ENCODE measurements at regions not wholly inside any gene's neighbourhood (a gene's known extent, or its start where the extent isn't known, plus 50 kb on each side); places are given as distances from the start of the nearest gene placed in this dataset.

DNA sequence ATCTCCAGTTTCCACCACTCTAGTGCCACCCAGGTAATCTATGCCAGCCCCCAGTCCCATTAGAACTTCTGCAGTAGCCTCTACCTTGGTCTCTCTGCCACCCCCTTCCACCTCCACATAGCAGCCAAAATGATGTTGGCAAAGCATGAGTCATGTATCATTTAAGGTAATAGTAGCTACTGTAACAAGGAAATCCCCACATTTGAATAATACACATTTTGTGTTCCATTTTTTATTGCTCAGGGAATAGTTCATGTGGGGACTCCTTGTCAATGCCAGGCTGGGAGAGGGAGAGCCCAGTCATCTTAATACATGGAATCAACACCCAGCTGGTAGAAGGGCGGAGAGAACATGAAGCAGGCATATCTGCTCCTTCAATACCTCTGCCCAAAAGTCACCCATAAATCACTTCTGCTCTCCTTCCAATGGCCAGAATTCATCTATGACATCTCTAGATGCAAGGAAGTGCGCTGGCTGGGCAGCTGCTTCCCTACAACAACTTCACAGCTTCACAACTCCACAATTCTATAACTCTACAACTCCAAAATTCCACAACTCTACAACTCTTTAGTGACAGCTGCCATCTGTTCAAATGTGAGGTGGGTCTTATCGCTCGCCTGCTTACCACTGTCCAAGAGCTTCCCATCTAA is 70.6 kb upstream of the GLS start:
- H3K4me1 Mint-ChIP-seq (ENCODE audit: unreplicated experiment): peaks cover 16% of the 10 kb centered on the region
- no peak for DNase-seq (ENCODE audit: extremely low spot score, unreplicated experiment)
- no peak overlapping the region for H3K27ac Mint-ChIP-seq (ENCODE audit: unreplicated experiment)
- H3K9me3 Mint-ChIP-seq (ENCODE audit: unreplicated experiment): no peaks in the 10 kb centered on the region
- TF ChIP-seq, protein P1, sequence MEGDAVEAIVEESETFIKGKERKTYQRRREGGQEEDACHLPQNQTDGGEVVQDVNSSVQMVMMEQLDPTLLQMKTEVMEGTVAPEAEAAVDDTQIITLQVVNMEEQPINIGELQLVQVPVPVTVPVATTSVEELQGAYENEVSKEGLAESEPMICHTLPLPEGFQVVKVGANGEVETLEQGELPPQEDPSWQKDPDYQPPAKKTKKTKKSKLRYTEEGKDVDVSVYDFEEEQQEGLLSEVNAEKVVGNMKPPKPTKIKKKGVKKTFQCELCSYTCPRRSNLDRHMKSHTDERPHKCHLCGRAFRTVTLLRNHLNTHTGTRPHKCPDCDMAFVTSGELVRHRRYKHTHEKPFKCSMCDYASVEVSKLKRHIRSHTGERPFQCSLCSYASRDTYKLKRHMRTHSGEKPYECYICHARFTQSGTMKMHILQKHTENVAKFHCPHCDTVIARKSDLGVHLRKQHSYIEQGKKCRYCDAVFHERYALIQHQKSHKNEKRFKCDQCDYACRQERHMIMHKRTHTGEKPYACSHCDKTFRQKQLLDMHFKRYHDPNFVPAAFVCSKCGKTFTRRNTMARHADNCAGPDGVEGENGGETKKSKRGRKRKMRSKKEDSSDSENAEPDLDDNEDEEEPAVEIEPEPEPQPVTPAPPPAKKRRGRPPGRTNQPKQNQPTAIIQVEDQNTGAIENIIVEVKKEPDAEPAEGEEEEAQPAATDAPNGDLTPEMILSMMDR (IDR thresholded peaks at IDR 0.05): no peak
- no peaks in the 10 kb centered on the region for H3K36me3 Mint-ChIP-seq (ENCODE audit: unreplicated experiment)
- H3K27me3 Mint-ChIP-seq (ENCODE audit: unreplicated experiment): no peaks in the 10 kb centered on the region
- H3K4me3 Mint-ChIP-seq (ENCODE audit: unreplicated experiment): no peak overlapping the region

DNA sequence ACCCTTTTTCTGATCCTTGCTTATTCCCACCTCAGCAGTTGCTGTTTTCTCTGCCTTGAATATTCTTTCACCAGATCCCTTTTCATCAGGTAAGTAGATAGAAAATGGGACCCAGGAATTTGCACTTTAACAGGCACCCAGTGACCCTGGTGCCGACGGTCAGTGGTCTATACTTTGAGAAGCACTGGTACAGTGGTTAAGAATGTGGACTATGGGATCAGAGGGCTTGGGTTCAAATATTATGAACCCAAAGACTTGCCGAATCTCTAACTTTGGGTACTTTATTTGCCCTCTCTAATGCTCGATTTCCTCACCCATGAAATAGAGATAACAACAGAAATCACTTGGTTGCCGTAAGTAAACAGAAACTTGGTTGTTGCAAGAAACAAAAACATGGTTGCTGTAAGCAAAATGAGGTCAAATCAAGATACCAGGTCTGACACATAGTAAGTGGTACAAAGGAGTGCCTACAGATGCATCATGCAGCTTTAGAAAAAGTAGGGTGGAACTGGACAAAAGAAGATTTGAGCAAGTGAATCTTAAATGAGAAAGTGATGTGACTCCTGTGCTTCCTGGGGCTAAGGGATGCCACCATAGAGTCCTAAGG is 69.5 kb upstream of the GLS start:
- peaks cover 16% of the 10 kb centered on the region for H3K4me1 Mint-ChIP-seq (ENCODE audit: unreplicated experiment)
- no peaks in the 10 kb centered on the region for H3K36me3 Mint-ChIP-seq (ENCODE audit: unreplicated experiment)
- TF ChIP-seq, protein P1 (IDR thresholded peaks at IDR 0.05): no peak
- H3K27ac Mint-ChIP-seq (ENCODE audit: unreplicated experiment): no peak overlapping the region
- H3K9me3 Mint-ChIP-seq (ENCODE audit: unreplicated experiment): no peaks in the 10 kb centered on the region
- no peaks in the 10 kb centered on the region for H3K27me3 Mint-ChIP-seq (ENCODE audit: unreplicated experiment)
- H3K4me3 Mint-ChIP-seq (ENCODE audit: unreplicated experiment): no peak overlapping the region
- no peak for DNase-seq (ENCODE audit: extremely low spot score, unreplicated experiment)

GRCh38 chr2:190811811-190812210 is 68.8 kb upstream of the GLS start:
- Mint-ChIP-seq H3K27me3 (ENCODE audit: unreplicated experiment) (no peaks in the 10 kb centered on the region), H3K4me1 (ENCODE audit: unreplicated experiment) (peaks cover 16% of the 10 kb centered on the region), H3K4me3 (ENCODE audit: unreplicated experiment) (no peak overlapping the region)

DNA sequence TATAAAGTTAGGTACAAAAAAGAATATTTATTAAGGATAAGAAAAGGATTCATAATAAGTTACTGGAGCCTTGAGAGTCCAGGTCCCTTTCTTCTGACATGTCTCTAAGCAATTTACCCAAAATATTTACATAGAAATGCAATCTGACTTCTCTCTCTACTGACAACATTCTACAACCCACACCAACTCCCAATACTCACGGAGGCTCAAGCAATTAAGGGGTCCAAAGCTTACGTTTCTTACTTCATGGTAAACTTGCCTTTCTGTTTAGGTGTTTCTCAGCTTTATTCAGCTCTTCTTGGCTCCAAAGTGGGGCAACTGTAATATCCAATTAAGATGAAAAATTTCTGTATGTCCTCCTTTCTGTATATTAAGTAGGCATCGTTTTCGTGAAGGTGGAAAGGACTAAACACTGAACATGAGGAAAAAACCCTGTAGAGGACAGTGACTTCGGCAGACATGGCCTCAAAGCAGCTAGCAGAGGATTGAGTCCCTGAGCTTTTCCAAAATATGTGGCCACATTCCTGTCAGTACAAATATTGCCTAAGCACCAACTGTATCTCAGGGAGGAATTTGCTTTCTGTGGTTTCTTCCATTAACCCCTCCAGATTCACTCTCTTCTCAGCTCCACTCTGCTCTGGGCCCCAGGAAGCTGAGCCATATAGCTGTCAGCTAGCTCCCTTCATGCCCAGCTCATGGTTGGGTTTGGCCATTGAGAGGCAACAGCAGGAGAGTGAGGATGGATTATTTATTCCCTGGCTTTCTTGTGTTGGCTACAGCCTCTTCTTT is 67.9 kb upstream of the GLS start:
- TF ChIP-seq, protein P1 (IDR thresholded peaks at IDR 0.05): no peak
- Mint-ChIP-seq H3K27me3 (ENCODE audit: unreplicated experiment) (no peaks in the 10 kb centered on the region), H3K27ac (ENCODE audit: unreplicated experiment) (no peak overlapping the region), H3K4me1 (ENCODE audit: unreplicated experiment) (peaks cover 16% of the 10 kb centered on the region), H3K4me3 (ENCODE audit: unreplicated experiment) (no peak overlapping the region), H3K9me3 (ENCODE audit: unreplicated experiment) (peaks cover 7% of the 10 kb centered on the region), H3K36me3 (ENCODE audit: unreplicated experiment) (no peaks in the 10 kb centered on the region)
- no peak for DNase-seq (ENCODE audit: extremely low spot score, unreplicated experiment)

More at GRCh38 chr2:190811811-190812210, 68.8 kb upstream of the GLS start:
- H3K9me3 Mint-ChIP-seq (ENCODE audit: unreplicated experiment): no peaks in the 10 kb centered on the region
- H3K36me3 Mint-ChIP-seq (ENCODE audit: unreplicated experiment): no peaks in the 10 kb centered on the region
- TF ChIP-seq, protein P1 (IDR thresholded peaks at IDR 0.05): no peak
- no peak overlapping the region for H3K27ac Mint-ChIP-seq (ENCODE audit: unreplicated experiment)
- DNase-seq (ENCODE audit: extremely low spot score, unreplicated experiment): no peak

- Mint-ChIP-seq H3K4me3 (ENCODE audit: unreplicated experiment) (no peak overlapping the region), H3K27me3 (ENCODE audit: unreplicated experiment) (no peaks in the 10 kb centered on the region), H3K27ac (ENCODE audit: unreplicated experiment) (no peak overlapping the region), H3K36me3 (ENCODE audit: unreplicated experiment) (no peaks in the 10 kb centered on the region), H3K4me1 (ENCODE audit: unreplicated experiment) (peaks cover 22% of the 10 kb centered on the region), H3K9me3 (ENCODE audit: unreplicated experiment) (peaks cover 7% of the 10 kb centered on the region)
- DNase-seq (ENCODE audit: extremely low spot score, unreplicated experiment): no peak
- TF ChIP-seq, protein P1 (IDR thresholded peaks at IDR 0.05): no peak
Observed at GRCh38 chr2:190815226-190815625, 65.4 kb upstream of the GLS start.

Measured in osteocyte (in vitro differentiated cells).